ENCODE measurements at regions not wholly inside any gene's neighbourhood (a gene's known extent, or its start where the extent isn't known, plus 50 kb on each side); places are given as distances from the start of the nearest gene placed in this dataset.

GRCh38 chr3:168613151-168613550 lies 517.4 kb upstream of the GOLIM4 start:
- Histone ChIP-seq H3K36me3 (ENCODE audit: control insufficient read depth in 4 of 4, insufficient read depth in 4 of 4, low read length in 4 of 4) (no peaks in the 10 kb centered on the region), H3K9ac (ENCODE audit: insufficient read depth in 1 of 2, low read length in 2 of 2) (no peak overlapping the region), H3K4me1 (ENCODE audit: control insufficient read depth in 5 of 5, insufficient read depth in 5 of 5, low read length in 5 of 5) (no peaks in the 10 kb centered on the region), H3K27ac (ENCODE audit: low read depth in 1 of 2, low read length in 1 of 2) (no peak overlapping the region), H3K27me3 (ENCODE audit: control insufficient read depth in 3 of 3, insufficient read depth in 3 of 3, low read length in 2 of 3) (no peaks in the 10 kb centered on the region), H3K4me3 (no peak overlapping the region), H3K9me3 (ENCODE audit: control insufficient read depth in 4 of 4, insufficient read depth in 3 of 4, low read length in 3 of 4) (peaks cover 0 to 2% (median 0%) of the 10 kb centered on the region in 4 donors)
- no peak for TF ChIP-seq CTCF (IDR thresholded peaks at IDR 0.05; ENCODE audit: control extremely low read depth, extremely low read depth)
- WGBS, 2 donors: 33 to 60% methylated on average over 5 of the region's 5 CpGs
- ATAC-seq (ENCODE audit: insufficient read depth, low FRiP score): no peak
- no peak for DNase-seq

GRCh38 chr3:168612671-168613070 lies 516.9 kb upstream of the GOLIM4 start:
- H3K9me3 ChIP-seq (ENCODE audit: control insufficient read depth in 4 of 4, insufficient read depth in 3 of 4, low read length in 3 of 4): peaks cover 0 to 2% (median 0%) of the 10 kb centered on the region in 4 donors
- H3K27me3 ChIP-seq (ENCODE audit: control insufficient read depth in 3 of 3, insufficient read depth in 3 of 3, low read length in 2 of 3): no peaks in the 10 kb centered on the region
- ATAC-seq (ENCODE audit: insufficient read depth, low FRiP score) (no peak), DNase-seq (no peak)
- no peak overlapping the region for H3K4me3 ChIP-seq
- no peak for TF ChIP-seq CTCF (IDR thresholded peaks at IDR 0.05; ENCODE audit: control extremely low read depth, extremely low read depth)
- H3K27ac ChIP-seq (ENCODE audit: low read depth in 1 of 2, low read length in 1 of 2): no peak overlapping the region
- no peak overlapping the region for H3K9ac ChIP-seq (ENCODE audit: insufficient read depth in 1 of 2, low read length in 2 of 2)
- WGBS, 2 donors: 58 to 79% methylated on average over 5 of the region's 5 CpGs
- H3K36me3 ChIP-seq (ENCODE audit: control insufficient read depth in 4 of 4, insufficient read depth in 4 of 4, low read length in 4 of 4): no peaks in the 10 kb centered on the region
- no peaks in the 10 kb centered on the region for H3K4me1 ChIP-seq (ENCODE audit: control insufficient read depth in 5 of 5, insufficient read depth in 5 of 5, low read length in 5 of 5)

GRCh38 chr3:168611826-168612225 lies 516.1 kb upstream of the GOLIM4 start:
- Histone ChIP-seq H3K9me3 (ENCODE audit: control insufficient read depth in 4 of 4, insufficient read depth in 3 of 4, low read length in 3 of 4) (peaks cover 0 to 2% (median 0%) of the 10 kb centered on the region in 4 donors), H3K27ac (ENCODE audit: low read depth in 1 of 2, low read length in 1 of 2) (no peak overlapping the region), H3K36me3 (ENCODE audit: control insufficient read depth in 4 of 4, insufficient read depth in 4 of 4, low read length in 4 of 4) (no peaks in the 10 kb centered on the region), H3K4me3 (no peak overlapping the region), H3K4me1 (ENCODE audit: control insufficient read depth in 5 of 5, insufficient read depth in 5 of 5, low read length in 5 of 5) (no peaks in the 10 kb centered on the region), H3K27me3 (ENCODE audit: control insufficient read depth in 3 of 3, insufficient read depth in 3 of 3, low read length in 2 of 3) (no peaks in the 10 kb centered on the region), H3K9ac (ENCODE audit: insufficient read depth in 1 of 2, low read length in 2 of 2) (no peak overlapping the region)
- no peak for DNase-seq
- ATAC-seq (ENCODE audit: insufficient read depth, low FRiP score): no peak
- WGBS, 2 donors: 61 to 75% methylated on average over 1 of the region's 1 CpG
- no peak for TF ChIP-seq CTCF (IDR thresholded peaks at IDR 0.05; ENCODE audit: control extremely low read depth, extremely low read depth)

- WGBS, 2 donors: 70 to 80% methylated on average over 3 of the region's 3 CpGs
- Histone ChIP-seq H3K36me3 (ENCODE audit: control insufficient read depth in 4 of 4, insufficient read depth in 4 of 4, low read length in 4 of 4) (no peaks in the 10 kb centered on the region), H3K9ac (ENCODE audit: insufficient read depth in 1 of 2, low read length in 2 of 2) (no peak overlapping the region), H3K4me1 (ENCODE audit: control insufficient read depth in 5 of 5, insufficient read depth in 5 of 5, low read length in 5 of 5) (no peaks in the 10 kb centered on the region), H3K27ac (ENCODE audit: low read depth in 1 of 2, low read length in 1 of 2) (no peak overlapping the region), H3K27me3 (ENCODE audit: control insufficient read depth in 3 of 3, insufficient read depth in 3 of 3, low read length in 2 of 3) (no peaks in the 10 kb centered on the region), H3K4me3 (no peak overlapping the region), H3K9me3 (ENCODE audit: control insufficient read depth in 4 of 4, insufficient read depth in 3 of 4, low read length in 3 of 4) (peaks cover 0 to 2% (median 0%) of the 10 kb centered on the region in 4 donors)
- no peak for DNase-seq
- ATAC-seq (ENCODE audit: insufficient read depth, low FRiP score): no peak
- TF ChIP-seq CTCF (IDR thresholded peaks at IDR 0.05; ENCODE audit: control extremely low read depth, extremely low read depth): no peak
These were observed 513.2 kb upstream of the GOLIM4 start for GRCh38 chr3:168608926-168609325.
